GM18520 (cell line): ENCODE measurements at regions not wholly inside any gene's neighbourhood (a gene's known extent, or its start where the extent isn't known, plus 50 kb on each side); places are given as distances from the start of the nearest gene placed in this dataset.

Experiments
- ATAC-seq: cut with Tn5 transposase; IDR thresholded peaks from one replicate; pipeline ENCODE4 v1.9.1; 2021; ENCODE audit not compliant: unreplicated experiment

- ATAC-seq: no peak
Measured at GRCh38 chr4:147401221-147401620, 79.7 kb upstream of the EDNRA start.

- no peak for ATAC-seq
Measured at GRCh38 chr4:147407261-147408045, 73.4 kb upstream of the EDNRA start.

GRCh38 chr4:147408189-147408588, 72.7 kb upstream of the EDNRA start:
- ATAC-seq: no peak

GRCh38 chr4:147409350-147409749, 71.5 kb upstream of the EDNRA start:
- ATAC-seq: no peak

- no peak for ATAC-seq
Measured at GRCh38 chr4:147418226-147418625, 62.7 kb upstream of the EDNRA start.

GRCh38 chr4:147421456-147421855, 59.4 kb upstream of the EDNRA start:
- ATAC-seq: no peak

- ATAC-seq: no peak
Measured at GRCh38 chr4:147423229-147423628, 57.7 kb upstream of the EDNRA start.

GRCh38 chr4:147425019-147425418, 55.9 kb upstream of the EDNRA start:
- no peak for ATAC-seq

GRCh38 chr4:147428583-147428982, 52.3 kb upstream of the EDNRA start:
- ATAC-seq: no peak

- ATAC-seq: no peak
Measured at GRCh38 chr4:147430111-147430510, 50.8 kb upstream of the EDNRA start.
